NOMO-1 (cell line): ENCODE measurements at regions not wholly inside any gene's neighbourhood (a gene's known extent, or its start where the extent isn't known, plus 50 kb on each side); places are given as distances from the start of the nearest gene placed in this dataset.

ENCODE experiments used
- DNase-seq, 2 experiments: peaks; one replicate each; lab custom pipeline; 2025; ENCODE audit not compliant: unreplicated experiment in 2 of 2; lab: John Stamatoyannopoulos, UW

GRCh38 chr5:72032788-72033187, 74.5 kb upstream of the MAP1B start:
- no peak for DNase-seq

- DNase-seq = no peak
Measured at GRCh38 chr5:72034770-72035169, 72.5 kb upstream of the MAP1B start.

GRCh38 chr5:72035831-72036230, 71.4 kb upstream of the MAP1B start:
- no peak for DNase-seq

GRCh38 chr5:72036951-72037350, 70.3 kb upstream of the MAP1B start:
- DNase-seq = no peak

GRCh38 chr5:72040513-72040912, 66.8 kb upstream of the MAP1B start:
- DNase-seq = no peak

- no peak for DNase-seq
Measured at GRCh38 chr5:72041654-72042053, 65.6 kb upstream of the MAP1B start.

- DNase-seq = no peak
Measured at GRCh38 chr5:72042097-72042496, 65.2 kb upstream of the MAP1B start.

GRCh38 chr5:72045692-72046091, 61.6 kb upstream of the MAP1B start:
- no peak for DNase-seq

GRCh38 chr5:72046106-72046505, 61.2 kb upstream of the MAP1B start:
- no peak for DNase-seq

- no peak for DNase-seq
Measured at GRCh38 chr5:72055636-72056035, 51.6 kb upstream of the MAP1B start.
